Adipocyte (in vitro differentiated cells): ENCODE measurements at regions not wholly inside any gene's neighbourhood (a gene's known extent, or its start where the extent isn't known, plus 50 kb on each side); places are given as distances from the start of the nearest gene placed in this dataset.

Experiments
- DNase-seq: peaks from one replicate; pipeline ENCODE4 v3.0.0-alpha.2; 2015; ENCODE audit warnings: low read depth
- H3K27me3 ChIP-seq: replicated peaks from 2 replicates; pipeline ENCODE4 v1.7.0; 2013; ENCODE audit warnings: mild to moderate bottlenecking, low read length, moderate library complexity; ENCODE audit not compliant: control insufficient read depth, insufficient read depth
- H3K36me3 ChIP-seq: 2 replicates; pipeline ENCODE4 v1.7.0; 2013; ENCODE audit warnings: low read length, mild to moderate bottlenecking, moderate library complexity; ENCODE audit not compliant: control insufficient read depth, insufficient read depth, severe bottlenecking
- H3K4me1 ChIP-seq: 2 replicates; pipeline ENCODE4 v1.7.0; 2013; ENCODE audit warnings: mild to moderate bottlenecking, low read length, moderate library complexity; ENCODE audit not compliant: control insufficient read depth, insufficient read depth
- H3K4me3 ChIP-seq: 2 replicates; pipeline ENCODE4 v1.7.0; 2013; ENCODE audit warnings: mild to moderate bottlenecking, low read length, moderate library complexity
- H3K9ac ChIP-seq: 2 replicates; pipeline ENCODE4 v1.7.0; 2013; ENCODE audit warnings: mild to moderate bottlenecking, low read length, moderate library complexity
- H3K9me3 ChIP-seq: 2 replicates; pipeline ENCODE4 v1.7.0; 2013; ENCODE audit warnings: mild to moderate bottlenecking, low read length, moderate library complexity; ENCODE audit not compliant: control insufficient read depth

GRCh38 chr13:66071608-66072007 is 1158.5 kb downstream of the PCDH9 start:
- Histone ChIP-seq H3K4me3 (no peak overlapping the region), H3K4me1 (peaks cover 4% of the 10 kb centered on the region), H3K36me3 (no peaks in the 10 kb centered on the region), H3K9ac (no peak overlapping the region), H3K9me3 (no peaks in the 10 kb centered on the region), H3K27me3 (no peaks in the 10 kb centered on the region)
- no peak for DNase-seq

GRCh38 chr13:66071029-66071428 is 1159.1 kb downstream of the PCDH9 start:
- Histone ChIP-seq H3K4me3 (no peak overlapping the region), H3K4me1 (peaks cover 4% of the 10 kb centered on the region), H3K36me3 (no peaks in the 10 kb centered on the region), H3K9me3 (no peaks in the 10 kb centered on the region), H3K27me3 (no peaks in the 10 kb centered on the region), H3K9ac (no peak overlapping the region)
- no peak for DNase-seq

GRCh38 chr13:66069570-66069969 is 1160.6 kb downstream of the PCDH9 start:
- Histone ChIP-seq H3K4me1 (peaks cover 4% of the 10 kb centered on the region), H3K9me3 (no peaks in the 10 kb centered on the region), H3K36me3 (no peaks in the 10 kb centered on the region), H3K4me3 (no peak overlapping the region), H3K27me3 (no peaks in the 10 kb centered on the region), H3K9ac (no peak overlapping the region)
- DNase-seq = no peak

GRCh38 chr13:66068683-66069082 is 1161.5 kb downstream of the PCDH9 start:
- Histone ChIP-seq H3K4me1 (peaks cover 4% of the 10 kb centered on the region), H3K9ac (no peak overlapping the region), H3K27me3 (no peaks in the 10 kb centered on the region), H3K4me3 (no peak overlapping the region), H3K36me3 (no peaks in the 10 kb centered on the region), H3K9me3 (no peaks in the 10 kb centered on the region)
- DNase-seq = no peak

- Histone ChIP-seq H3K9ac (no peak overlapping the region), H3K9me3 (no peaks in the 10 kb centered on the region)
- DNase-seq = no peak
Observed at GRCh38 chr13:66048888-66049287, 1181.2 kb downstream of the PCDH9 start.

GRCh38 chr13:66040506-66040905 is 1189.6 kb downstream of the PCDH9 start:
- Histone ChIP-seq H3K4me1 (peaks cover 2% of the 10 kb centered on the region), H3K36me3 (no peaks in the 10 kb centered on the region), H3K27me3 (no peaks in the 10 kb centered on the region), H3K4me3 (no peak overlapping the region), H3K9me3 (peaks cover 3% of the 10 kb centered on the region), H3K9ac (no peak overlapping the region)
- DNase-seq = no peak

More at GRCh38 chr13:66048888-66049287, 1181.2 kb downstream of the PCDH9 start:
- Histone ChIP-seq H3K4me1 (no peaks in the 10 kb centered on the region), H3K27me3 (no peaks in the 10 kb centered on the region), H3K36me3 (no peaks in the 10 kb centered on the region), H3K4me3 (no peak overlapping the region)

GRCh38 chr13:66037096-66037495 is 1193.0 kb downstream of the PCDH9 start:
- Histone ChIP-seq H3K27me3 (no peaks in the 10 kb centered on the region), H3K4me1 (peaks cover 2% of the 10 kb centered on the region), H3K9ac (no peak overlapping the region), H3K4me3 (no peak overlapping the region), H3K36me3 (no peaks in the 10 kb centered on the region), H3K9me3 (peaks cover 3% of the 10 kb centered on the region)
- no peak for DNase-seq

- Histone ChIP-seq H3K4me3 (no peak overlapping the region), H3K4me1 (peaks cover 2% of the 10 kb centered on the region), H3K9ac (no peak overlapping the region), H3K9me3 (peaks cover 3% of the 10 kb centered on the region), H3K27me3 (no peaks in the 10 kb centered on the region), H3K36me3 (no peaks in the 10 kb centered on the region)
- no peak for DNase-seq
Observed at GRCh38 chr13:66036636-66037035, 1193.5 kb downstream of the PCDH9 start.

GRCh38 chr13:66036024-66036614 is 1194.0 kb downstream of the PCDH9 start:
- H3K4me1 ChIP-seq = peaks cover 2% of the 10 kb centered on the region
- no peak overlapping the region for H3K9ac ChIP-seq
- peaks cover 3% of the 10 kb centered on the region for H3K9me3 ChIP-seq
- no peaks in the 10 kb centered on the region for H3K36me3 ChIP-seq
- H3K27me3 ChIP-seq = no peaks in the 10 kb centered on the region
- DNase-seq = peak; percentile 3
- H3K4me3 ChIP-seq = no peak overlapping the region

- Histone ChIP-seq H3K9ac (no peak overlapping the region), H3K4me1 (peaks cover 2% of the 10 kb centered on the region), H3K4me3 (no peak overlapping the region), H3K27me3 (no peaks in the 10 kb centered on the region), H3K9me3 (no peaks in the 10 kb centered on the region), H3K36me3 (no peaks in the 10 kb centered on the region)
- no peak for DNase-seq
Observed at GRCh38 chr13:66033924-66034323, 1196.2 kb downstream of the PCDH9 start.

- Histone ChIP-seq H3K27me3 (no peaks in the 10 kb centered on the region), H3K9ac (no peak overlapping the region), H3K4me3 (no peak overlapping the region), H3K9me3 (no peaks in the 10 kb centered on the region), H3K36me3 (no peaks in the 10 kb centered on the region), H3K4me1 (no peaks in the 10 kb centered on the region)
- no peak for DNase-seq
Observed at GRCh38 chr13:66021846-66022245, 1208.3 kb downstream of the PCDH9 start.

- Histone ChIP-seq H3K9ac (no peak overlapping the region), H3K4me1 (no peaks in the 10 kb centered on the region), H3K36me3 (no peaks in the 10 kb centered on the region), H3K4me3 (no peak overlapping the region), H3K27me3 (no peaks in the 10 kb centered on the region), H3K9me3 (no peaks in the 10 kb centered on the region)
- no peak for DNase-seq
Observed at GRCh38 chr13:66014771-66015170, 1215.4 kb downstream of the PCDH9 start.
